NOMO-1 treated with DMSO at 0.1 percent for 48 hours (cell line): ENCODE measurements at regions not wholly inside any gene's neighbourhood (a gene's known extent, or its start where the extent isn't known, plus 50 kb on each side); places are given as distances from the start of the nearest gene placed in this dataset.
"Not testable (repeated sequence)": the region's sequence is repeated elsewhere in the genome, so short reads cannot be mapped to it uniquely, and the experiment has no call there.

ENCODE experiments used
- DNase-seq: peaks from one replicate; lab custom pipeline; 2025; ENCODE audit not compliant: unreplicated experiment; lab: John Stamatoyannopoulos, UW

GRCh38 chr17:31629696-31630470 lies 229.2 kb downstream of the COPRS start:
- no peak for DNase-seq

GRCh38 chr17:31627960-31628359 lies 231.1 kb downstream of the COPRS start:
- DNase-seq: no peak

- DNase-seq: no peak
These were observed 232.5 kb downstream of the RAB11FIP4 start for GRCh38 chr17:31623990-31624389.

- no peak for DNase-seq
These were observed 231.0 kb downstream of the RAB11FIP4 start for GRCh38 chr17:31622500-31622899.

- DNase-seq: no peak
These were observed 230.1 kb downstream of the RAB11FIP4 start for GRCh38 chr17:31621566-31621965.

GRCh38 chr17:31611053-31611452 lies 219.6 kb downstream of the RAB11FIP4 start:
- not testable (repeated sequence) for DNase-seq

GRCh38 chr17:31609996-31610910 lies 218.8 kb downstream of the RAB11FIP4 start:
- DNase-seq: no peak

- no peak for DNase-seq
These were observed 217.9 kb downstream of the RAB11FIP4 start for GRCh38 chr17:31609331-31609730.

- DNase-seq: no peak
These were observed 217.3 kb downstream of the RAB11FIP4 start for GRCh38 chr17:31608659-31609254.

- DNase-seq: no peak
These were observed 214.3 kb downstream of the RAB11FIP4 start for GRCh38 chr17:31605761-31606160.

- no peak for DNase-seq
These were observed 213.5 kb downstream of the RAB11FIP4 start for GRCh38 chr17:31604936-31605335.

- not testable (repeated sequence) for DNase-seq
These were observed 208.7 kb downstream of the RAB11FIP4 start for GRCh38 chr17:31600144-31600543.

- DNase-seq: no peak
These were observed 207.6 kb downstream of the RAB11FIP4 start for GRCh38 chr17:31598921-31599571.

GRCh38 chr17:31598399-31598782 lies 206.9 kb downstream of the RAB11FIP4 start:
- no peak for DNase-seq

GRCh38 chr17:31597646-31598398 lies 206.3 kb downstream of the RAB11FIP4 start:
- no peak for DNase-seq

- DNase-seq: peak; percentile 93
These were observed 205.2 kb downstream of the RAB11FIP4 start for GRCh38 chr17:31596382-31597323.

GRCh38 chr17:31595666-31596381 lies 204.3 kb downstream of the RAB11FIP4 start:
- DNase-seq: no peak

- DNase-seq: no peak
These were observed 203.6 kb downstream of the RAB11FIP4 start for GRCh38 chr17:31595076-31595475.

- no peak for DNase-seq
These were observed 202.9 kb downstream of the RAB11FIP4 start for GRCh38 chr17:31594416-31594815.
